MM.1S (cell line): ENCODE measurements at regions not wholly inside any gene's neighbourhood (a gene's known extent, or its start where the extent isn't known, plus 50 kb on each side); places are given as distances from the start of the nearest gene placed in this dataset.

Experiments used
- DNase-seq: peaks from one replicate; pipeline ENCODE4 v3.0.0-alpha.2; 2015
- H2AFZ ChIP-seq: fragments of 300-600 bp; sonication (generic); 2 replicates; pipeline ENCODE4 v1.6.0; 2016; ENCODE audit warnings: antibody characterized with exemption, low read length
- H3F3A ChIP-seq: fragments of 300-600 bp; sonication (generic); 2 replicates; pipeline ENCODE4 v1.6.1; 2016; ENCODE audit warnings: mild to moderate bottlenecking, antibody characterized with exemption, low read length, moderate library complexity, mixed read lengths; ENCODE audit not compliant: insufficient read depth
- H3K27ac ChIP-seq: fragments of 300-600 bp; sonication (generic); 2 replicates; pipeline ENCODE4 v1.5.1; 2016; ENCODE audit warnings: mild to moderate bottlenecking, low read length
- H3K27me3 ChIP-seq: fragments of 300-600 bp; sonication (generic); replicated peaks from 2 replicates; pipeline ENCODE4 v1.6.0; 2016; ENCODE audit warnings: low read length; ENCODE audit not compliant: insufficient read depth
- H3K36me3 ChIP-seq: fragments of 300-600 bp; sonication (generic); replicated peaks from 2 replicates; pipeline ENCODE4 v1.6.1; 2016; ENCODE audit warnings: mild to moderate bottlenecking, low read length, mixed read lengths; ENCODE audit not compliant: insufficient read depth
- H3K4me1 ChIP-seq: fragments of 300-600 bp; sonication (generic); 2 replicates; pipeline ENCODE4 v1.6.1; 2016; ENCODE audit warnings: low read length, mixed read lengths
- H3K4me2 ChIP-seq: fragments of 300-600 bp; sonication (generic); 2 replicates; pipeline ENCODE4 v1.6.0; 2016; ENCODE audit warnings: low read depth, low read length
- H3K4me3 ChIP-seq: fragments of 300-600 bp; sonication (generic); 2 replicates; pipeline ENCODE4 v1.5.1; 2016; ENCODE audit warnings: low read length, mixed read lengths
- H3K79me2 ChIP-seq: fragments of 300-600 bp; sonication (generic); 2 replicates; pipeline ENCODE4 v1.6.1; 2016; ENCODE audit warnings: mixed run types, low read length, mixed read lengths
- H3K9ac ChIP-seq: fragments of 300-600 bp; sonication (generic); 2 replicates; pipeline ENCODE4 v1.6.1; 2016; ENCODE audit warnings: low read length, mixed read lengths
- H3K9me2 ChIP-seq: fragments of 300-600 bp; sonication (generic); replicated peaks from 2 replicates; pipeline ENCODE4 v1.6.1; 2016; ENCODE audit warnings: mild to moderate bottlenecking, low read length, mixed read lengths; ENCODE audit not compliant: insufficient read depth
- H3K9me3 ChIP-seq: fragments of 300-600 bp; sonication (generic); replicated peaks from 2 replicates; pipeline ENCODE4 v1.6.1; 2016; ENCODE audit warnings: mild to moderate bottlenecking, low read length, mixed read lengths; ENCODE audit not compliant: insufficient read depth
- H4K20me1 ChIP-seq: fragments of 300-600 bp; sonication (generic); 2 replicates; pipeline ENCODE4 v1.6.1; 2016; ENCODE audit warnings: mild to moderate bottlenecking, low read length, moderate library complexity, mixed read lengths; ENCODE audit not compliant: insufficient read depth
- CTCF ChIP-seq: fragments of 300-600 bp; sonication (generic); IDR thresholded peaks from 2 replicates; pipeline ENCODE4 v1.5.1; 2016; ENCODE audit warnings: antibody characterized with exemption, low read length, mixed read lengths
- EZH2 ChIP-seq: fragments of 300-600 bp; sonication (generic); optimal IDR thresholded peaks from 2 replicates; pipeline ENCODE3; 2017; ENCODE audit warnings: low read depth, mild to moderate bottlenecking, antibody characterized with exemption, low read length, mixed read lengths
- EZH2phosphoT487 ChIP-seq: fragments of 300-600 bp; sonication (generic); IDR thresholded peaks from 2 replicates; pipeline ENCODE4 v1.6.1; 2018; ENCODE audit warnings: antibody characterized with exemption, low read length

GRCh38 chr16:55010492-55011160, 80.0 kb downstream of the IRX5 start:
- Histone ChIP-seq H3K4me3 (no peak overlapping the region), H2AFZ (no peak overlapping the region), H4K20me1 (no peaks in the 10 kb centered on the region), H3K27me3 (no peaks in the 10 kb centered on the region), H3K36me3 (no peaks in the 10 kb centered on the region), H3K9ac (no peak overlapping the region), H3K79me2 (no peaks in the 10 kb centered on the region), H3F3A (no peaks in the 10 kb centered on the region), H3K4me2 (no peak overlapping the region), H3K9me3 (no peaks in the 10 kb centered on the region), H3K4me1 (no peaks in the 10 kb centered on the region), H3K27ac (no peak overlapping the region), H3K9me2 (no peaks in the 10 kb centered on the region)
- DNase-seq = no peak
- TF ChIP-seq EZH2phosphoT487 = no peak
- TF ChIP-seq CTCF = no peak
- TF ChIP-seq EZH2 = no peak

- Histone ChIP-seq H3K4me1 (no peaks in the 10 kb centered on the region), H3K9me2 (no peaks in the 10 kb centered on the region), H3K27me3 (no peaks in the 10 kb centered on the region), H3K9me3 (no peaks in the 10 kb centered on the region), H3K36me3 (no peaks in the 10 kb centered on the region), H3K4me3 (no peak overlapping the region), H3K4me2 (no peak overlapping the region), H3K79me2 (no peaks in the 10 kb centered on the region), H4K20me1 (no peaks in the 10 kb centered on the region), H3F3A (no peaks in the 10 kb centered on the region), H2AFZ (no peak overlapping the region), H3K27ac (no peak overlapping the region), H3K9ac (no peak overlapping the region)
- DNase-seq = no peak
- TF ChIP-seq EZH2 = no peak
- TF ChIP-seq CTCF = no peak
- no peak for TF ChIP-seq EZH2phosphoT487
Measured at GRCh38 chr16:55012362-55012761, 81.7 kb downstream of the IRX5 start.

GRCh38 chr16:55012793-55013192, 82.1 kb downstream of the IRX5 start:
- H3K36me3 ChIP-seq = no peaks in the 10 kb centered on the region
- H3K79me2 ChIP-seq = no peaks in the 10 kb centered on the region
- TF ChIP-seq CTCF (no peak), EZH2phosphoT487 (no peak)
- no peak overlapping the region for H3K4me3 ChIP-seq
- DNase-seq = no peak
- H3K27me3 ChIP-seq = no peaks in the 10 kb centered on the region
- H4K20me1 ChIP-seq = no peaks in the 10 kb centered on the region
- H3K9me2 ChIP-seq = no peaks in the 10 kb centered on the region
- no peaks in the 10 kb centered on the region for H3K9me3 ChIP-seq
- H2AFZ ChIP-seq = no peak overlapping the region
- H3K4me1 ChIP-seq = no peaks in the 10 kb centered on the region
- no peak overlapping the region for H3K9ac ChIP-seq
- H3F3A ChIP-seq = no peaks in the 10 kb centered on the region
- H3K27ac ChIP-seq = no peak overlapping the region
- H3K4me2 ChIP-seq = no peak overlapping the region
